ENCODE measurements at regions not wholly inside any gene's neighbourhood (a gene's known extent, or its start where the extent isn't known, plus 50 kb on each side); places are given as distances from the start of the nearest gene placed in this dataset.
A peak's percentile ranks its signal among the peaks of the same experiment; 100 is the strongest.

DNA sequence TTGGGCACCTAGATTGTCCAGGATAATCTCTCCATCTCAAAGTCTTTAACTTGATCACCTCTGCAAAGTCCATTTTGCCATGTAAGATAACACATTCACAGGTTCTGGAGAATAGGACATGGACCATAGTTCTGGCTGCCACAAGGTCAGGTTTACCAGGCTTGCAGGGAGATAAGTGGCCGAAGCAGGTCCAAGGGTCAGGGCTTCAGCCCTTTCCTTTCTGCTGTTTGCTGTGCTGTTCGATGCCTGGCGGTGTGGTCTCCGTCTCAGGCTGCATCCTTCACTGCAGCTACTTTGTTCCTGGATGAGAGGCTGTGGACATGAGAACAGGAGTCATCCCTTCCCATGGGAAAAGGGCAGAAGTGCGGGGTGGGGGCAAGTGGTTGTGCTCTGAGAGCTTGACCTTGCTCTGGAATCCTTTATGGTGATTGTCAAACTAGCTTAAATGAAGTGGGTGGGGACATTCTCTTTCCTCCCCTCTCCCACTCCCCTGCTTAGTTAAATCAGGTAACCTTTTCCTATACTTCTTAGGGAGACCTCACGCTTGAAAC is 320.2 kb upstream of the C2CD4B start:
- no peak for DNase-seq
- H3K9me3 ChIP-seq: no peaks in the 10 kb centered on the region
- WGBS, 5 donors: 74 to 91% (median 85%) methylated on average over 6 of the region's 6 CpGs
- intact Hi-C loops (cut with DNase I; ENCODE audit: low total_unique reads): no loop called here
- no peaks in the 10 kb centered on the region for H3K27me3 ChIP-seq
- no peak for TF ChIP-seq POLR2AphosphoS5 (IDR thresholded peaks at IDR 0.05)
- TF ChIP-seq EP300 (IDR thresholded peaks at IDR 0.05): no peak
- TF ChIP-seq POLR2A (IDR thresholded peaks at IDR 0.05): no peak
- no peak for TF ChIP-seq CTCF (IDR thresholded peaks at IDR 0.05)
- no peak overlapping the region for H3K4me3 ChIP-seq
- H3K27ac ChIP-seq: no peak overlapping the region
- no peaks in the 10 kb centered on the region for H3K36me3 ChIP-seq
- peaks cover 0 to 17% (median 9%) of the 10 kb centered on the region in 4 donors for H3K4me1 ChIP-seq

- no peaks in the 10 kb centered on the region for H3K36me3 ChIP-seq
- TF ChIP-seq EP300 (IDR thresholded peaks at IDR 0.05) (no peak), POLR2AphosphoS5 (IDR thresholded peaks at IDR 0.05) (no peak), CTCF (IDR thresholded peaks at IDR 0.05) (no peak), POLR2A (IDR thresholded peaks at IDR 0.05) (no peak)
- WGBS, 5 donors: 89 to 100% (median 98%) methylated on average over 1 of the region's 1 CpG
- peaks cover 0 to 17% (median 9%) of the 10 kb centered on the region in 4 donors for H3K4me1 ChIP-seq
- no peak overlapping the region for H3K27ac ChIP-seq
- no peak overlapping the region for H3K4me3 ChIP-seq
- no peak for DNase-seq
- no peaks in the 10 kb centered on the region for H3K9me3 ChIP-seq
- H3K27me3 ChIP-seq: no peaks in the 10 kb centered on the region
- intact Hi-C loops (cut with DNase I; ENCODE audit: low total_unique reads): no loop called here
Observed at GRCh38 chr15:62486041-62486440, 321.0 kb upstream of the C2CD4B start.

DNA sequence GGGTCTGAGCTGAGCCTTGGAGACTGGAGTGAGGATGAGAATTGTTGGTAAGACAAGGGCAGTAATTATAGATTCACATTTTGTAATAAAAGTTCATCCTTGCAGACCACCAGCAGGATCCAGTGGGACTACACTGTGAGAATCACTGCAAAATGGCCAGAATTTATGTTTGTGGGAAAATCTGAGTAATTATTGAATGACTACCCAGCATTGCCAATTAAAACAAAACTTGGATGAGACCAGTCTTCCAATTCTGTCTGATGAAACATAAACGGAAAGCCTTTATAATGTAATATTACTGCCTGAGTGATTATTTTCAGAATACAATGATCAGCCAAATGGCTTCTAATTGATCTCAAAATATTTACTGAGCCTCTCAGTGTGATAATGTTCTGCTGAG is 323.3 kb upstream of the C2CD4B start:
- TF ChIP-seq CTCF (IDR thresholded peaks at IDR 0.05) (no peak), POLR2AphosphoS5 (IDR thresholded peaks at IDR 0.05) (no peak), POLR2A (IDR thresholded peaks at IDR 0.05) (no peak), EP300 (IDR thresholded peaks at IDR 0.05) (no peak)
- WGBS, 5 donors: 69 to 81% (median 79%) methylated on average over 1 of the region's 1 CpG
- H3K4me1 ChIP-seq: peaks cover 0 to 13% (median 7%) of the 10 kb centered on the region in 4 donors
- no peak overlapping the region for H3K27ac ChIP-seq
- DNase-seq: no peak
- no peaks in the 10 kb centered on the region for H3K9me3 ChIP-seq
- no peak overlapping the region for H3K4me3 ChIP-seq
- H3K27me3 ChIP-seq: no peaks in the 10 kb centered on the region
- H3K36me3 ChIP-seq: no peaks in the 10 kb centered on the region
- intact Hi-C loops (cut with DNase I; ENCODE audit: low total_unique reads): no loop called here

DNA sequence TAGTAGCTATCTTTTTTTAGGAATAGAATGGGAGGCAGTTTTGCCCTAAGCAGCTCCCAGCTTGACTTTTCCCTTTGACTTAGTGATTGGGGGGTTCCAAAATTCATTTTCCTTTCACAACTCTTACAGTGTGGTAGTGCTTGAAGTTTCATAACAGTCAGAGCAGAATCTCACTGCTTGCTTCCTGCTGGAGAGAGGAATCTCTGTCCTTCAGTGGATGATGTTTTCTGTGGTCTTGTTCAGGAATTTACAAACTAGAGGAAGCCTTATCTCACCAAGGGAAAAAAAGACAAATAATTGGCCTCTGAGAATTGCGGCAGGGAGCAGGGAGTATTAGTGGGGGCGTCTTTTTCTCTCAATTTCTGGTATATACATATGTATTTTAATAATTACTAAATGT is 326.6 kb upstream of the C2CD4B start:
- no peak overlapping the region for H3K4me3 ChIP-seq
- no peaks in the 10 kb centered on the region for H3K27me3 ChIP-seq
- DNase-seq: no peak
- no peaks in the 10 kb centered on the region for H3K9me3 ChIP-seq
- 57 to 81% (median 74%) methylated on average over 2 of the region's 2 CpGs for WGBS, 5 donors
- TF ChIP-seq POLR2AphosphoS5 (IDR thresholded peaks at IDR 0.05) (no peak), EP300 (IDR thresholded peaks at IDR 0.05) (no peak)
- no peak overlapping the region for H3K27ac ChIP-seq
- peaks cover 5 to 12% (median 9%) of the 10 kb centered on the region in 4 donors for H3K4me1 ChIP-seq
- intact Hi-C loops (cut with DNase I; ENCODE audit: low total_unique reads): no loop called here
- no peaks in the 10 kb centered on the region for H3K36me3 ChIP-seq

DNA sequence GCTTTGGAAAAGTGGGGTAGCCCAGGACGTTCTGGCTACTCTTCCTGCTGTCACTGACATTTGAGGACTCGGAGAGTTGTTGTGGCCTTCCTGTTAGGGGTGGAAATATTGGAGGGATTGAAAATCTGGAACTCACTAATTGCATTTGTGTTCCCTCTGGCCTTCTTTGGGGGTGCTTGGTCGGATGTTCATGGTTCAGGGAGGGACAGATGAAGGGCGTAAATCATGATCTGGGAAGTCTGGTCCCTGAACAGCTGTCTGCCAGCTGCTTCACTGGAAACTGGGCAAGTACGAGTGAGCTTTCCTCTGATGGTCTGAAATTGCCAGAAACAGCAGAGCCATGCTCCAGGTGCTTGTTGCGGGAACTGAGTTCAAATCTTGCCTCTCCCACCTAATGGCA is 327.8 kb upstream of the C2CD4B start:
- DNase-seq: peak in 1 of 2 donors; percentile 32
- no peak overlapping the region for H3K4me3 ChIP-seq
- WGBS, 5 donors: 69 to 80% (median 78%) methylated on average over 5 to 6 of the region's 6 CpGs
- no peaks in the 10 kb centered on the region for H3K9me3 ChIP-seq
- no peaks in the 10 kb centered on the region for H3K27me3 ChIP-seq
- H3K4me1 ChIP-seq: peaks cover 5 to 14% (median 9%) of the 10 kb centered on the region in 4 donors
- no peak overlapping the region for H3K27ac ChIP-seq
- no peaks in the 10 kb centered on the region for H3K36me3 ChIP-seq
- TF ChIP-seq POLR2A (IDR thresholded peaks at IDR 0.05) (no peak), EP300 (IDR thresholded peaks at IDR 0.05) (no peak), CTCF (IDR thresholded peaks at IDR 0.05) (no peak), POLR2AphosphoS5 (IDR thresholded peaks at IDR 0.05) (no peak)
- intact Hi-C loops (cut with DNase I; ENCODE audit: low total_unique reads): no loop called here
